SK-N-DZ (cell line): ENCODE measurements at regions not wholly inside any gene's neighbourhood (a gene's known extent, or its start where the extent isn't known, plus 50 kb on each side); places are given as distances from the start of the nearest gene placed in this dataset.

Experiments
- DNase-seq: peaks from one replicate; pipeline ENCODE4 v3.0.0-alpha.2; 2015; ENCODE audit warnings: low spot score

- DNase-seq, result no peak
These were observed 184.7 kb downstream of the PLPP4 start for GRCh38 chr10:120641695-120642094.

- DNase-seq, result no peak
These were observed 186.3 kb downstream of the PLPP4 start for GRCh38 chr10:120643351-120643750.

GRCh38 chr10:120644556-120645410, 187.8 kb downstream of the PLPP4 start:
- DNase-seq, result no peak

- no peak for DNase-seq
These were observed 189.2 kb downstream of the PLPP4 start for GRCh38 chr10:120646159-120646732.

GRCh38 chr10:120646738-120647456, 189.9 kb downstream of the PLPP4 start:
- DNase-seq, result peak; percentile 12

GRCh38 chr10:120650705-120651399, 193.8 kb downstream of the PLPP4 start:
- DNase-seq, result no peak

- no peak for DNase-seq
These were observed 195.1 kb upstream of the WDR11 start for GRCh38 chr10:120656107-120656506.

GRCh38 chr10:120657371-120657770, 193.8 kb upstream of the WDR11 start:
- no peak for DNase-seq

GRCh38 chr10:120658943-120659885, 191.9 kb upstream of the WDR11 start:
- no peak for DNase-seq

- no peak for DNase-seq
These were observed 184.9 kb upstream of the WDR11 start for GRCh38 chr10:120666308-120666707.

- DNase-seq, result no peak
These were observed 183.9 kb upstream of the WDR11 start for GRCh38 chr10:120667276-120667675.

GRCh38 chr10:120671491-120671890, 179.7 kb upstream of the WDR11 start:
- DNase-seq, result no peak

- no peak for DNase-seq
These were observed 167.7 kb upstream of the WDR11 start for GRCh38 chr10:120683454-120683853.

- no peak for DNase-seq
These were observed 166.9 kb upstream of the WDR11 start for GRCh38 chr10:120684226-120684625.

- no peak for DNase-seq
These were observed 166.0 kb upstream of the WDR11 start for GRCh38 chr10:120685136-120685535.

GRCh38 chr10:120688928-120689327, 162.2 kb upstream of the WDR11 start:
- no peak for DNase-seq

- no peak for DNase-seq
These were observed 161.2 kb upstream of the WDR11 start for GRCh38 chr10:120689777-120690529.

GRCh38 chr10:120691625-120692024, 159.5 kb upstream of the WDR11 start:
- DNase-seq, result no peak

- no peak for DNase-seq
These were observed 150.7 kb upstream of the WDR11 start for GRCh38 chr10:120700426-120700825.

- no peak for DNase-seq
These were observed 149.8 kb upstream of the WDR11 start for GRCh38 chr10:120701381-120701780.
